PC-3 (cell line): ENCODE measurements at regions not wholly inside any gene's neighbourhood (a gene's known extent, or its start where the extent isn't known, plus 50 kb on each side); places are given as distances from the start of the nearest gene placed in this dataset.

ENCODE experiments used
- CTCF ChIP-seq: fragments of 300-600 bp; sonication (generic); conservative IDR thresholded peaks from 2 replicates; pipeline ENCODE4 v1.5.1; 2017; ENCODE audit warnings: antibody characterized with exemption, low read depth, mild to moderate bottlenecking, low read length
- EZH2 ChIP-seq: fragments of 300-600 bp; sonication (generic); IDR thresholded peaks from one replicate; pipeline ENCODE4 v1.6.1; 2017; ENCODE audit warnings: antibody characterized with exemption, mild to moderate bottlenecking, low read length; ENCODE audit not compliant: unreplicated experiment
- EZH2phosphoT487 ChIP-seq: fragments of 300-600 bp; sonication (generic); IDR thresholded peaks from 2 replicates; pipeline ENCODE4 v1.6.1; 2018; ENCODE audit warnings: mild to moderate bottlenecking, antibody characterized with exemption, low read length, borderline replicate concordance

GRCh38 chr9:81858657-81859430, 69.4 kb upstream of the SPATA31D4 start:
- TF ChIP-seq CTCF, result no peak
- TF ChIP-seq EZH2phosphoT487, result no peak
- no peak for TF ChIP-seq EZH2
